ENCODE measurements at regions not wholly inside any gene's neighbourhood (a gene's known extent, or its start where the extent isn't known, plus 50 kb on each side); places are given as distances from the start of the nearest gene placed in this dataset.

DNA sequence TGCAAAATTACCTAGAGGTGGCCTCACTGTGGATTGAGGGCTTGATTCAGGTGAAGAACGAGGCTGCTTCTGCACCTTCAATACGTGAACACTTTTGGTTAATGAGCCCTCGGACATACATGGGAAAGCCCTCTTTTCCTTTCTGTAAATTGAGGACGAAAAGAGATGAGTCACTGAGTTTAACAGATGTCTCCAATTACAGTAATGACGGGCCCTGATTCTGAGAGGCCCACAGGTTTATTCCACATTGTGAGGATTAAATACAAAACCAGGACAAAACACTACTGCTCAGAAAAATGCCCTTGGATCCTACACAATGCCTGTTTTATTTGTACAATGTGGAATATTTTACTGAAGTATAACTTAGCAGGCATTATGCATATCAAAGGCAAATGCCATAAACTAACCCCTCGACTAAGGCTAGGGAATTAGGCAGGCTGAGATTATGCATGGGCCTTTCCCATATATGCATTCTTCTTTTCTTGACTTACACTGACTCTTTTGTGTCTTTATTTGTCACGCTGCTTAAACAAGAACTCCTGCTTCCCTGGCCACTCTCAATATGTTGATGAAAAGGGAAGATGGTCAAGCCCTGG lies 819.9 kb downstream of the OLFM4 start:
- Histone ChIP-seq H3K27ac (ENCODE audit: low read depth, low read length) (no peak overlapping the region), H3K4me1 (ENCODE audit: insufficient read depth, low read length) (no peaks in the 10 kb centered on the region), H3K79me2 (ENCODE audit: insufficient read depth, low read length) (no peaks in the 10 kb centered on the region), H3K9me3 (ENCODE audit: low read depth, low read length) (peaks cover 4% of the 10 kb centered on the region), H3K36me3 (ENCODE audit: insufficient read depth, low read length) (no peaks in the 10 kb centered on the region), H3K27me3 (ENCODE audit: insufficient read depth, low read length) (no peaks in the 10 kb centered on the region), H4K20me1 (ENCODE audit: insufficient read depth, low read length) (no peaks in the 10 kb centered on the region), H2AFZ (ENCODE audit: low read length) (no peak overlapping the region), H3K4me3 (ENCODE audit: insufficient read depth, low read length) (no peak overlapping the region), H3K4me2 (ENCODE audit: insufficient read depth, low read length) (no peak overlapping the region)
- no peak for TF ChIP-seq CTCF (IDR thresholded peaks at IDR 0.05; ENCODE audit: extremely low read depth, low read depth, low read length)
- DNase-seq (ENCODE audit: insufficient read length, low spot score, missing footprints), result no peak

- TF ChIP-seq CTCF (IDR thresholded peaks at IDR 0.05; ENCODE audit: extremely low read depth, low read depth, low read length), result no peak
- Histone ChIP-seq H3K4me3 (ENCODE audit: insufficient read depth, low read length) (no peak overlapping the region), H3K27ac (ENCODE audit: low read depth, low read length) (no peak overlapping the region), H3K36me3 (ENCODE audit: insufficient read depth, low read length) (no peaks in the 10 kb centered on the region), H3K4me2 (ENCODE audit: insufficient read depth, low read length) (no peak overlapping the region), H3K4me1 (ENCODE audit: insufficient read depth, low read length) (no peaks in the 10 kb centered on the region), H3K79me2 (ENCODE audit: insufficient read depth, low read length) (no peaks in the 10 kb centered on the region), H3K27me3 (ENCODE audit: insufficient read depth, low read length) (no peaks in the 10 kb centered on the region), H4K20me1 (ENCODE audit: insufficient read depth, low read length) (no peaks in the 10 kb centered on the region), H2AFZ (ENCODE audit: low read length) (no peak overlapping the region), H3K9me3 (ENCODE audit: low read depth, low read length) (peaks cover 2% of the 10 kb centered on the region)
- no peak for DNase-seq (ENCODE audit: insufficient read length, low spot score, missing footprints)
Observed at GRCh38 chr13:53854321-53854720, 825.7 kb downstream of the OLFM4 start.

DNA sequence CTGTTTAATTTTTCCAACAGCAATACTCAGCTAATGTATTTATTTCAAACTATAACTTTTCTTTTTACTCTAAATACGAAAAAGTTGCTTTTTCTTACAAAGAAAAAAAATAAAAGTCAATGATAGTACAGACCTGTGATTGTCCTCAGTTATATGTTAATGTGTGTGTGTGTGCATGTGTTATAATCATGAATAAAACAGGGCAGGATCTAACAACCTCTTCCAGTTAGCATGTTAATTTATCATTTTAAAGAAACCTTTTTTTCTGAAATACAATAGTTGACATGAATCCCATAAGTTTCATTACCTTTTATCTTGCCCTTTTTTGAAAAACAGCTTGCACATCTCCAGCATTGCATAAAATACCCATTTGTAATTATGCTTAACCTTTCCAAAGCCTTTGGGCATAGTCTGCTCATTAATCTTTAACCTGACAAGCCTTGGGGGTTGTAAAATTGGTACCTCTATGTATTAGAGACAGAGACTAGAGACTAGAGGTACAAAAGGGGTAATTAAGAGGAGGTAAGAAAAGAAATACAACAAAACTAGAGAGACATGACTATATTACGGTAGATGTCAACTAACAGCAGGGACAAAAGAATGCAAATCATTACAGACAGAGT lies 828.1 kb downstream of the OLFM4 start:
- Histone ChIP-seq H2AFZ (ENCODE audit: low read length) (no peak overlapping the region), H3K9me3 (ENCODE audit: low read depth, low read length) (peaks cover 6% of the 10 kb centered on the region), H4K20me1 (ENCODE audit: insufficient read depth, low read length) (no peaks in the 10 kb centered on the region), H3K79me2 (ENCODE audit: insufficient read depth, low read length) (no peaks in the 10 kb centered on the region), H3K27ac (ENCODE audit: low read depth, low read length) (no peak overlapping the region), H3K27me3 (ENCODE audit: insufficient read depth, low read length) (no peaks in the 10 kb centered on the region), H3K4me3 (ENCODE audit: insufficient read depth, low read length) (no peak overlapping the region), H3K36me3 (ENCODE audit: insufficient read depth, low read length) (no peaks in the 10 kb centered on the region), H3K4me1 (ENCODE audit: insufficient read depth, low read length) (no peaks in the 10 kb centered on the region), H3K4me2 (ENCODE audit: insufficient read depth, low read length) (no peak overlapping the region)
- no peak for DNase-seq (ENCODE audit: insufficient read length, low spot score, missing footprints)
- TF ChIP-seq CTCF (IDR thresholded peaks at IDR 0.05; ENCODE audit: extremely low read depth, low read depth, low read length), result no peak

- no peak overlapping the region for H3K27ac ChIP-seq (ENCODE audit: low read depth, low read length)
- TF ChIP-seq CTCF (IDR thresholded peaks at IDR 0.05; ENCODE audit: extremely low read depth, low read depth, low read length), result no peak
- H3K79me2 ChIP-seq (ENCODE audit: insufficient read depth, low read length), result no peaks in the 10 kb centered on the region
- no peak overlapping the region for H2AFZ ChIP-seq (ENCODE audit: low read length)
- DNase-seq (ENCODE audit: insufficient read length, low spot score, missing footprints), result no peak
- H3K9me3 ChIP-seq (ENCODE audit: low read depth, low read length), result peaks cover 5% of the 10 kb centered on the region
- H3K4me3 ChIP-seq (ENCODE audit: insufficient read depth, low read length), result no peak overlapping the region
- no peaks in the 10 kb centered on the region for H4K20me1 ChIP-seq (ENCODE audit: insufficient read depth, low read length)
- no peak overlapping the region for H3K4me2 ChIP-seq (ENCODE audit: insufficient read depth, low read length)
- no peaks in the 10 kb centered on the region for H3K4me1 ChIP-seq (ENCODE audit: insufficient read depth, low read length)
- no peaks in the 10 kb centered on the region for H3K36me3 ChIP-seq (ENCODE audit: insufficient read depth, low read length)
- H3K27me3 ChIP-seq (ENCODE audit: insufficient read depth, low read length), result no peaks in the 10 kb centered on the region
Observed at GRCh38 chr13:53863520-53863919, 834.9 kb downstream of the OLFM4 start.
